GM18861 (cell line): ENCODE measurements at regions not wholly inside any gene's neighbourhood (a gene's known extent, or its start where the extent isn't known, plus 50 kb on each side); places are given as distances from the start of the nearest gene placed in this dataset.

ENCODE experiments used
- ATAC-seq: cut with Tn5 transposase; IDR thresholded peaks from one replicate; pipeline ENCODE4 v1.9.1; 2021; ENCODE audit not compliant: unreplicated experiment

GRCh38 chr17:77687417-77687816 is 271.1 kb upstream of the TNRC6C start:
- ATAC-seq, result no peak

GRCh38 chr17:77687921-77688320 is 270.6 kb upstream of the TNRC6C start:
- no peak for ATAC-seq

GRCh38 chr17:77688369-77688768 is 270.1 kb upstream of the TNRC6C start:
- ATAC-seq, result no peak

- ATAC-seq, result no peak
Observed at GRCh38 chr17:77690271-77691161, 268.0 kb upstream of the TNRC6C start.

GRCh38 chr17:77691216-77692085 is 267.1 kb upstream of the TNRC6C start:
- ATAC-seq, result no peak

DNA sequence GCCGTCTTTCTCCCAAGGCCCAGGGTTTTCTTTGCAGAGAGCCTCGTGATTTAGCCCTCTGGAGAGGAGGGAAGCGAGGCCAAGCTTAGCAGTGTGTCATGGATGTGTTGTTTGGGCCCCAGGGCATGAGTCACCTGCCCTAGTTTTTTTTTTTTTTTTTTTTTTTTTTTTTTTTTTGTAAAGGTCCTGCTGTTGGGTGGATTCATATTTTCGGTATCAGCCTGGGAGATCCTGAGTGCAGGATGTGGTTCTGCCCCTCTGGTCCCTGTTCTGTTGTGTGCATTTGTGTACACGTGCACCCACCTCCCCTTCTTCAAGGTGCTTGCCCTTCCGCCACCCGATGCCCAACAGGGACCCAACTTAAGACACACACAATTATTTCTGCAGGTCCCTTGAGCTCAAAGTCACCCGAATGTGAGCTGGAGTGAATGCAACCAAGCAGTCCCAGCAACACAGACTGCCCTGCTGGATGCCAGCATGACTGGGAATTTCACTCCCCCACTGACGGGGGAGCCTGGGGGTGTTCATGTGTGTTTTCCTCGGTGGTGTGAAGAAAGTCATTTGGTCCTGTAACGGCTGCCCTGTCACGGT is 265.8 kb upstream of the TNRC6C start:
- no peak for ATAC-seq

GRCh38 chr17:77693301-77693700 is 265.2 kb upstream of the TNRC6C start:
- no peak for ATAC-seq

DNA sequence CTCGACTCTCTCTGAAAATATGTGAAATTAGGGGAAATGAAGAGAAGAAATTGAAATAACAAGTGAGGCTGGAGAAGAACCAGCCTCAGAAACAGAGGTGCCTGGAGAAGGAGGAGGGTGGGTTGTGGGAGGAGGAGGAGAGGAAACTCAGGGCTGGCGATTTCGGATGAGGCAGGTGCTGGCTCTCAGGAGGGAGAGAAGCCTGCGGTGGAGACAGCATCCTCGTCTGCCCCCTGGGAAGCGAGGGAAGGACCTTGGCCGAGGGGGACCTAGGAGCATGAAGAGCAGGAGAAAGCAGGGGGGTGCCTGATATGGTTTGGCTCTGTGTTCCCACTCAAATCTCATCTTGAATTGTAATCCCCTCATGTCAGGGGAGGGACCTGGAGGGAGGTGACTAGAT is 264.7 kb upstream of the TNRC6C start:
- ATAC-seq, result no peak

GRCh38 chr17:77694391-77695363 is 263.8 kb upstream of the TNRC6C start:
- no peak for ATAC-seq

- ATAC-seq, result no peak
Observed at GRCh38 chr17:77695386-77695785, 263.1 kb upstream of the TNRC6C start.

DNA sequence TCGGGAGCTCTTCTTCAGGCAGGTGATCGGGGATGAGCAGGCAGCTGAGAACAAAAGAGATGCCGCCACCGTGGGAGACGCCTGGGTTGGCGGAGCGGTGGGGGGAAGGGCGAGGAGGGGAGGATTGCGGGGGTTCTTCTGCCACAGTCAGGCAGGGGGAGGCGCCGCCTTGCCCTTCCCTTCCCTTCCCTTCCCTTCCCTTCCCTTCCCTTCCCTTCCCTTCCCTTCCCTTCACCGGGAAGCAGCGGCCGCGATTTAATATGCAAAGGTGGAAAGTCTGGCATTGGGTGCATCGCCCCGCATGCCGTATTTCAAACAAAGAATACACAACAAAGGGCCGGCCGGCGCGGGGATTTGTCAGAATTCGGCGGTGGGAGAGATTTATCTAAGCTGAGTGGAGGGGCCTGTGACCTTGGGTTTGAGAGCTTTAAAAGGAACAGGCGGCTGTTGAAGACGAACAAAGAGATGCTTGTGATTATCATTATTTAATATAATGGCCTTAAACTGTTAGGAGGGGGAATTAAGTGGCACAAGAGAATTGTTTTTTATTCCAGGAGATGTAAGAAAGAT is 262.3 kb upstream of the TNRC6C start:
- no peak for ATAC-seq

DNA sequence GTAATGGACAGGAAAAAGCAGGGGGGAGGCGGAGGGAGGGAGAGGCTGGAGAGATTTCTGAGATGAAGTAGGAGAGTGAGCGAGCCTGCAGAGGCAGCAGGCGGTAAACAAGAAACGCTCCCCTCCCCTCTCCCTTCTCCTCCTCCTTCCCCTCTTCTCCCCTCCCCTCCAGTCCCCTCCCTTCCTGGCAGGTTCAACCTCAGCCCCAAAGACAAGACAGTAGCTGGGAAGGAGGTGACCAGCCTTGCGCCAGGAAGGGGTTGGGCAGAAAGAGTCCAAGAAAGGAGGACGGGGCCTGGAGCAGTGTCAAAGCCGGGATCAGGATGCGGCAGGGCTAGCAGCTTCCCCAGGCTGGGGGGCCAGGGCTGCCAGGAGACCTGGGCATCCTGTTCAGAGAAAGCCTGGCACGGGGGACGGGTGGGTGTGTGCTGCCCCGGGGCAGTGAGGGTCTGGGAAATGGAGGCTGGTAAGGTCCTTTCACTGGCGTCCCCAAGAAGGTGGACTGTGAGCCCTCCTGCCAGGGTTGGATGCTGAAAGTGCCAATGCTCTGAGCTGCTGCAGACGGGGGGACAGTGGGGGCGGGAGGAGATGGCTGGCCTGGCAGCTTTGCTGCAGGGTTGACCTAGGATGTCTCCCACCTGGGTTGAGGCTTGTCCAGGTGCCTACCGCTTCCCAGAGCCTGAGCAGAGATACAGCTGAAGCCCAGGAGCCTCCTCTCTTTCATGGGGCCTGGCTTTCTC is 261.6 kb upstream of the TNRC6C start:
- ATAC-seq, result no peak

DNA sequence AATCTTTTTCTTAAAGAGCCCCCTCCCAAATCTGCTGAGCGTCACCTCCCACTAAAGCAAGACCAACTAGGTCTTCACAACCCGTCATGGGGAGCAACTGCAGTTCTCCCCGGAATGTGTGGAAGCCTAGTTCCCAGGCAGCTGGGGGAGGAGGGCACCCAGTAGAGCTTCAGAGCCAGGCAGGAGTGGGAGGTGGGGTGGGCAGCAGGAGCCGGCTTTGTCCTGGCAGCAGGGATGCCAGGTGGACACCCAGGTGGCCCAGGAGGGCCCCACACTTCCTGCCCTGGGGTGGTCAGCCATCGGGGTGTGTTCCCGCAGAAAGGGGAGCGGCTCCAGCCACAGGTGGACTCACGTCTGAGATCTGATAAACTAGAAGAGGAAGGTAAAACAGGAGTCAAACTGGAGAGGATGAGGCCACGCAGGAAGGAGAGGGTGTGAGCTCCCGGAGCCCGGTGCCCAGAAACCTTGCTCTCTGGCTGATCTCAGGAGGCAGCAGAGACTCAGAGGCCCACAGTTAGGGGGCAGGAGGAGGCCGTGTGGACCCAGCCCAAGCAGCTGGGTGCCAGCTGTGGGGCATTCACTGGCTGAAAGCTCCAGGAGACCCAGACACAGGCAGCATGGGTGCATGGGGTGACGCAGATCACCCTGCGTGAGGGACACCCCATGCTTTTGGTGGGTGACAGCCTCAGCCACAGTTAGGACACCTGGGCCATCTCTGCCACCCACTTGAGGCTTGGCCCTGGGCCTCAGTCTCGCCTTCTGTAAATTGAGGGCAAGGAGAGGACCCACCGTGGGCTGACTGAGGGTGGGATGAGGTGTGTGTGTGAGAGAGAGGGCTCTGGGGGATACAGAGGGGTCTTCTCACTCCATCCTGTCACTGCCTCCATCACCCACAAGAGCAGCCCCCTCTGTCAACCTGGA is 260.8 kb upstream of the TNRC6C start:
- ATAC-seq, result no peak

DNA sequence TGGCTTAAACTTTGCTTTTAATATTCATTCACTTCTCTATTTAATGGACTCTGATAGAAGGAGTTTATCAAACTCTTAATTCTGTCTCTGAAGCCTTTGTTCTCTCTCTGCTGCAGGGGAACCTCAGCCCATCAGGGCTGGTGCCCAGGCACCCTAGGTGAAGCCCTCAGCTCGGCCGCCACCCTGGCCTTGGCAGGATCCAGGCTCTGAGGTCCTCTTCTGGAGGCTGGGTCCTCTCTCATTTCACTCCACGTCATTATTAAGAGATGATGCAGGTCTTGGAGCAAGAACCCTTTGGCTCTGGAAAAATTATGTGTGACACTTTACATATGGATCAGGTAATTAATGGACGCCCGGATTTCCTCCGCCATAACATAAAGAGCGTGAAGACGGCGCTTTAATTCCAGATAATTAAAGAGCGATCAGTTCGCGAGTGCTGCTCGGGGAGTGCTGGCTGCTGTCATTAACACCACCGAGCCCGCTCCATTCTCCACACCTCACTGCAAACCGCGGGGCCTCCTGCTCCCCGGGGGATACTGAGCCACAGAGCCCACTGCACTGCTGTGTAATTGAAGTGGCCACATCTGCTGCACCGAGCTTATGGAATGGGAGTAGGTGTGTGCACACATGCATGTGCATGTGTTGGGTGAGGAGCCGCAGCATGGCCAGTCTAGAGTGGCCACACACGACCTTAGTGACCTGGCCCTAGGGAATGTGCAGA is 259.4 kb upstream of the TNRC6C start:
- no peak for ATAC-seq

DNA sequence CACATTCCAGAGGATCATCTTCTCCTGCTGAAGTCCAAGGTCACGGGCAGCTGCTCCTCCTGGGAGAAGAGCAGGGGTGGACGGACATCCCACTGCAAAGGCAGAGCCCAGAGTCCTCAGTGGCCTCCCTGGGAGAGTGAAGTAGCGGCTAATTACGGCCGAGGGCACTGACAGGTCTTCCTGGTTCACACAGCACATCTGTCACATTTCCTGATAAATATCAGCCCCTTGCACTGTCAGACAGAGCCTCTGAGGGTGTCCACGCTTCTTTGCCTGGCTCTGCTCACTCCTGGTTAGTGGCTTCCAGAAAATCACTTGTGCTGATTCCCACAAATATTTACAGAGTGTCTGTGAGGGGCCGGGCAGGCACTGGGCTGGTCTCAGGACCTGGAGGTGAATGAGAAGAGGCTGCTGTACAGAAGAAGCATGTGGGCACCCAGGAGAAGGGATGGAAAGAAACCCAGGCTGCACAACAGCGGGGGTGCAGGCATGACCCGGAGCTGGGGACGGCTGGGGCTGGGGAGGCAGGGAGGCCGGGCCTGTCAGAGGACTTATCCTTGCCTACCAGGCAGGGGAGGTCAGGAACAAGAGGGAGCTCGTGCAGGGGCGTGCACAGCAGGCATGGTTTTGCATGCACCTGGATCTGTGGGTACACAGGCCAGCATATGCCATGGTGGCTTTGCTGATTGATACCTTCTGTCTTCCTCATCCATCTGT is 258.2 kb upstream of the TNRC6C start:
- no peak for ATAC-seq

DNA sequence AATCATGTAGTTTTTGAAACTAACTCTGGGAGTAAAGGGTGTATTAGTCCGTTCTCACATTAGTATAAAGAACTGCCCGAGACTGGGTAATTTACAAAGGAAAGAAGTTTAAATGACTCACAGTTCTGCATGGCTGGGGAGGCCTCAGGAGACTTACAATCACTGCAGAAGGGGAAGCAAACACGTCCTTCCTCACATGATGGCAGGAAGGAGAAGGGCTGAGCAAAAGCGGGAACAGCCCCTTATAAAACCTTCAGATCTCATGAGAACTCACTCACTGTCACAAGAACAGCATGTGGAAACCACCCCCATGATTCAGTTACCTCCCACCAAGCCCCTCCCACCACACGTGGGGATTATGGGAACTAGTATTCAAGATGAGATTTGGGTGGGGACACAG is 256.5 kb upstream of the TNRC6C start:
- no peak for ATAC-seq
